Lower lobe of right lung (tissue), 2 donors: ENCODE measurements at regions not wholly inside any gene's neighbourhood (a gene's known extent, or its start where the extent isn't known, plus 50 kb on each side); places are given as distances from the start of the nearest gene placed in this dataset.

Source experiments
- ATAC-seq, 2 donors: fragments of 200-7000 bp; cut with Tn5 transposase; one replicate each; pipeline ENCODE4 v1.9.1; 2020 to 2022; ENCODE audit warnings: mild to moderate bottlenecking in 2 of 2, moderate library complexity in 2 of 2
- DNase-seq: peaks from one replicate; pipeline ENCODE4 v3.0.0-alpha.2; 2020
- H3K27ac ChIP-seq: fragments of 200-600 bp; one replicate; pipeline ENCODE4 v1.8.0; 2022
- H3K27me3 ChIP-seq: fragments of 200-600 bp; one replicate; pipeline ENCODE4 v1.8.0; 2022; ENCODE audit warnings: low read depth
- H3K36me3 ChIP-seq: fragments of 200-600 bp; one replicate; pipeline ENCODE4 v1.8.0; 2022; ENCODE audit warnings: mild to moderate bottlenecking
- H3K4me1 ChIP-seq: fragments of 200-600 bp; one replicate; pipeline ENCODE4 v1.8.0; 2022
- H3K4me3 ChIP-seq: fragments of 200-600 bp; one replicate; pipeline ENCODE4 v1.8.0; 2022; ENCODE audit warnings: mild to moderate bottlenecking
- H3K9me3 ChIP-seq: fragments of 200-600 bp; one replicate; pipeline ENCODE4 v1.8.0; 2022
- intact Hi-C: fragments of 100-400 bp; cut with DNase I; formaldehyde crosslinking; loops from one replicate; pipeline ENCODE4 v1.11.0; 2022
- TF ChIP-seq, protein P1 (sequence below): fragments of 200-600 bp; IDR thresholded peaks from one replicate; pipeline ENCODE4 v1.8.0; 2022; ENCODE audit warnings: antibody characterized with exemption, mild to moderate bottlenecking
- donor health status: DM: no; HTN: yes; CAD: no; lungs with severe emphysema.

DNA sequence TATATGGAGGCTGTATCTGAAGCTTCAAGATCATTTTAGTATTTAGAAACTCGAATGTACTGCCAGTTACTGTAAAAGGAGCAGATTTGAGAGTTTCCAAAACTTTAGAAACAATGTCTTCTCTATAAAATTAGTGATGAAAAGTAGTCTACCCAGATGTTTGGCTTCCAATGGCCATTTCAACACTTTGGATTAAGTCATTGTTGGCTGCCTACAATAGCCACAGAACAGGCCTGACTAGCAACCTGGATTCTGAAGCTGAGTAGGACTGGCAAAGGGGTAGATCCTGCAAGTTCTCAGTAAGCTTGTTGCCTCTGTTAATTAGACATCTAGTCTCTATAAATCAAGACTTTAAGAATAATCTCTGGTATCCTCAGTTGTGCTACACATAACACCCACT, 239.0 kb upstream of the KCNMB2 start:
- no peaks in the 10 kb centered on the region for H3K4me1 ChIP-seq
- no peak overlapping the region for H3K4me3 ChIP-seq
- H3K36me3 ChIP-seq: no peaks in the 10 kb centered on the region
- TF ChIP-seq, protein P1, sequence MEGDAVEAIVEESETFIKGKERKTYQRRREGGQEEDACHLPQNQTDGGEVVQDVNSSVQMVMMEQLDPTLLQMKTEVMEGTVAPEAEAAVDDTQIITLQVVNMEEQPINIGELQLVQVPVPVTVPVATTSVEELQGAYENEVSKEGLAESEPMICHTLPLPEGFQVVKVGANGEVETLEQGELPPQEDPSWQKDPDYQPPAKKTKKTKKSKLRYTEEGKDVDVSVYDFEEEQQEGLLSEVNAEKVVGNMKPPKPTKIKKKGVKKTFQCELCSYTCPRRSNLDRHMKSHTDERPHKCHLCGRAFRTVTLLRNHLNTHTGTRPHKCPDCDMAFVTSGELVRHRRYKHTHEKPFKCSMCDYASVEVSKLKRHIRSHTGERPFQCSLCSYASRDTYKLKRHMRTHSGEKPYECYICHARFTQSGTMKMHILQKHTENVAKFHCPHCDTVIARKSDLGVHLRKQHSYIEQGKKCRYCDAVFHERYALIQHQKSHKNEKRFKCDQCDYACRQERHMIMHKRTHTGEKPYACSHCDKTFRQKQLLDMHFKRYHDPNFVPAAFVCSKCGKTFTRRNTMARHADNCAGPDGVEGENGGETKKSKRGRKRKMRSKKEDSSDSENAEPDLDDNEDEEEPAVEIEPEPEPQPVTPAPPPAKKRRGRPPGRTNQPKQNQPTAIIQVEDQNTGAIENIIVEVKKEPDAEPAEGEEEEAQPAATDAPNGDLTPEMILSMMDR: no peak
- no peak for ATAC-seq
- no peaks in the 10 kb centered on the region for H3K27me3 ChIP-seq
- intact Hi-C loops: no loop called here
- no peak for DNase-seq
- H3K9me3 ChIP-seq: no peaks in the 10 kb centered on the region
- no peak overlapping the region for H3K27ac ChIP-seq

DNA sequence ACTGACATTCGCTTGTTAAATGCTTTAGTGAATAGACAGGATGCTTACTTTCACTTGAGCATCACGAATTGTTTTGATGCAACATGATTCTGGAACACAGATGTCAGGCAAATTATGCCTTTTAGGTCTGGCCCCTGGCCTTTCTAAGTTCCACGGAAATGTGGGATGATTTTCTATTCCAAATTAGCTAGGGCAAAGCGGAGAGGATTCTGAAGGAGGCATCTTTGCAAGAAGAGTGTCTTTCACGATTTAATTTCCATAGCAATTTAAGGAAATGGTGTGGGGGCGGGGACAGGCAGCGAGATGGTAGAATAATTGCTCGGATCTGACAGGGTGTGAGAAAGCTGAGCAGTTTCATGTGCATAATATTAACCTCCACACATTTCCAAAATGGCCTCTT, 238.5 kb upstream of the KCNMB2 start:
- ATAC-seq (no peak), DNase-seq (no peak)
- intact Hi-C loops: no loop called here
- H3K36me3 ChIP-seq: no peaks in the 10 kb centered on the region
- no peak overlapping the region for H3K27ac ChIP-seq
- no peak overlapping the region for H3K4me3 ChIP-seq
- no peaks in the 10 kb centered on the region for H3K27me3 ChIP-seq
- no peaks in the 10 kb centered on the region for H3K9me3 ChIP-seq
- TF ChIP-seq, protein P1: no peak
- no peaks in the 10 kb centered on the region for H3K4me1 ChIP-seq

DNA sequence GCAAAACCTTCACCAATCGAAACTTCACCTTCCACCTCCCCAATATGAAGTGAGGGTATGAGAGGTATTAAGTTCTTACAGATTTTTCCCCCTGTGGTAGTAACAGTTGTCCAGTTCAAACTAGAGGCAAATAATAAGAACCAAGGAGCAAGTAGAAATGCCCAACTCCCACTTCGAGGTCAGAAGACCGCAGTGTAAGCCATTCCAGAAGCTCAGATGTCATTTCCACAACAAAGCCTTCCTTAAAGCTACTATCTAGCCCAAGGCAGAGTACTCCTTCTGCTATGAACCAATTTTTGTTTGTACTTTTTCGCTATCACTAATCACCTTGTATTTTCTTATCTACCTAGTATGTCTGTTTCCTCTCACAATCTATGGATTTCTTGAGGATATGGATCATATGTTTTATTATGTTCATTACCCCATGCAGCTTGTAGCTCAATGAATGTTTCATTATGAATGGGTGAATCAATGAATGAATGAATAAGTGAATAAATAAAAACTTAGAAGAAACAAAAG, 235.7 kb upstream of the KCNMB2 start:
- no peak for ATAC-seq
- Histone ChIP-seq H3K36me3 (no peaks in the 10 kb centered on the region), H3K27ac (no peak overlapping the region), H3K9me3 (no peaks in the 10 kb centered on the region), H3K4me1 (no peaks in the 10 kb centered on the region), H3K27me3 (no peaks in the 10 kb centered on the region), H3K4me3 (no peak overlapping the region)
- TF ChIP-seq, protein P1: no peak
- DNase-seq: no peak
- intact Hi-C loops: no loop called here

DNA sequence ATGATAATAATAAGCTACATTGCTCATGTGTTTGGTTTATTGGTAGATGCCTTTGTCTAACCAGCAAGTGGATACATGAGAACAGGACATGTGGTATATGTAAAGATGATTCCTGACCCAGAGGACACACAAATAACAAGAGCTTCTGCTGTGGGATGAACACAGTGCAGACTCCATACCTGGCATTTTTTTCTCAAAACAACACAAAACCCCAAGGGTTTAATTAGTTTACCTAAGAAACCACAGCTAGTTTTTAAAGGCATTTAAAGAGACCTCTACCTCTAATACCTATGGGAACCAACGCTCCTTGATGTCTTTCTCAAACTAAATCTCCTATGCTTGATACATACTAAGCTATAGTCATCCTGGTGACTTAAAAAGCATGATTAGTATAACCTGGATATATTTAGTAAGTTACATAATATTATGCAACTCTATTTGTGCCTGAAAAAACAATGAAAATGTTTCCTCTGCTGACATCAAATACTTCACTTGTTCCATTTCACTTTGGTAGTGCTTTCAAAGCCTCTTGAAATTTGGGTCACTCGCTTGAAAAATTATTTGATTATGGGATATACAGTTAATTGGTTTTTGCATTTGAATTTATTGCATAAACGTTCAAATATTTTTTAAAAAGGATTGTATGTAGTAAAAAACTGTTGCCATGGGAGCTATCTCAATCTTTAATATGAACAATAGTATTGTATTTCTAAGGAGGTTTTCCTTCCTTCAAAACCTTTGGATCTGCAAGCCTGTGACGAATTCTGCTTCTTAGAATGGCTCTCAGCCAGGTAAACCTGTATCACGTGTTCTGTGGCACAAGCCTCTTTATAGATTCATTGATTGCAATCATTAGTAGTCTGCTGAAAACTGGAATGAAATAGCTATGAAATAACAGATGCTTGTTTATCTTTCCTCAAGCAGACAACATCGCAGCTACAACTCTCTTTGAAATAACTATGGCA, 233.0 kb upstream of the KCNMB2 start:
- H3K36me3 ChIP-seq: no peaks in the 10 kb centered on the region
- intact Hi-C loops: no loop called here
- no peak overlapping the region for H3K27ac ChIP-seq
- ATAC-seq (peak in 1 of 2 donors; percentile 33), DNase-seq (no peak)
- TF ChIP-seq, protein P1: no peak
- no peaks in the 10 kb centered on the region for H3K27me3 ChIP-seq
- no peaks in the 10 kb centered on the region for H3K9me3 ChIP-seq
- no peaks in the 10 kb centered on the region for H3K4me1 ChIP-seq
- H3K4me3 ChIP-seq: no peak overlapping the region

DNA sequence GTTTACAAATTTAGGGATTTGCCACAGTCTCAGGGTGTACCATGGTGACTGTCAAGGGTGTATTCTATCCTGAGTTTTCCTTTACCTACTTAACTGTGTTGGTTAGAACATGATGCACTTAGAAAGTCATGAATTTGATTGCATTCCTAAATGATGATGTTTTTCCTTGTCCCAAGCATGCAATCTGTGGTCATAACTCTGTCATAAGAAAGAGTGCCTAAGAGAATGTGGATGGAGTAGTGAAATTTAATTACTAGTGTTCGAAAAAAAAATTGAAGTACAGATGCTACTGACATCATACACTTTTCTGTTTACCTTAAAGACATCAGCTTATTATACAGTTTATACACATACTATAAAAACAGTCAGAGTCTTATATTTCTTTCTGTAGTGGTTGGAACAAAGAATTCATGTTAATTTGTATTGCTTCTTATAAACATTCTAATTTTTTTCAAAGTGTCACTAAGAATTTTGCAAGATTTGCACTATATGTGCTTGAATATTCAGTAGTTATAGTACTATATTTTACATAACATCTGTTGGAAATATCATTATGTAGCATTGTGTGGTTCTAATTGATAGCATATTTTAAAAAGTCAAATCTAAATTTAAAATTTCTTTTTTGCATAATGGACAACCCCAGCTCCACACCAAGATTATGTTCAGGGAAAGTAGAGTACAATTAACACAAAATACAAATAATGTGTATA, 231.3 kb upstream of the KCNMB2 start:
- Histone ChIP-seq H3K4me1 (no peaks in the 10 kb centered on the region), H3K27ac (no peak overlapping the region), H3K36me3 (no peaks in the 10 kb centered on the region), H3K27me3 (no peaks in the 10 kb centered on the region), H3K9me3 (no peaks in the 10 kb centered on the region), H3K4me3 (no peak overlapping the region)
- DNase-seq (no peak), ATAC-seq (no peak)
- TF ChIP-seq, protein P1: no peak
- intact Hi-C loops: no loop called here
